ENCODE measurements at regions not wholly inside any gene's neighbourhood (a gene's known extent, or its start where the extent isn't known, plus 50 kb on each side); places are given as distances from the start of the nearest gene placed in this dataset.

DNA sequence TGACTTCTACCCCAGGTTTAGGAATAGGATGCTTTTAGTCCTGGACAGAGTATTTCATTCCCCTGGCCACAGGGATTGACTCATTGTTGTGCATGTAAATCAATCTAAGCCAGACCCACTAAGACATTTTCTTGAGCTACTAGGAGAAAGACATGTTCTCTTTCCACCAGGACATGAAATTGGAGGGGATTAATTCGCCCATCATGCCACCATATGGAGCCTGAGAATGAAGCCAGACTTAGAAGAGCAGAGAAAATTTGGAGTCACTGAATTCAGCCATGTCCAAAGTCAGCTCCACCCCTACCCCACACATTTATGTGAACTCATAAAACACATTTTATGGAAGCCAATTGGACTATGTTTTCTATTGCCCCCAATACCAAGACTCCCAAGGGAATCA lies 322.5 kb downstream of the NFIB start:
- TF ChIP-seq CTCF (conservative IDR thresholded peaks at IDR 0.05; ENCODE audit: low read length) (no peak), EZH2phosphoT487 (IDR thresholded peaks at IDR 0.05; ENCODE audit: borderline replicate concordance, low read depth, low read length) (no peak)

Measured in OCI-LY7 (cell line).